DMS79 (cell line): ENCODE measurements at regions not wholly inside any gene's neighbourhood (a gene's known extent, or its start where the extent isn't known, plus 50 kb on each side); places are given as distances from the start of the nearest gene placed in this dataset.

Source experiments
- DNase-seq: peaks from one replicate; lab custom pipeline; 2025; lab: John Stamatoyannopoulos, UW

DNA sequence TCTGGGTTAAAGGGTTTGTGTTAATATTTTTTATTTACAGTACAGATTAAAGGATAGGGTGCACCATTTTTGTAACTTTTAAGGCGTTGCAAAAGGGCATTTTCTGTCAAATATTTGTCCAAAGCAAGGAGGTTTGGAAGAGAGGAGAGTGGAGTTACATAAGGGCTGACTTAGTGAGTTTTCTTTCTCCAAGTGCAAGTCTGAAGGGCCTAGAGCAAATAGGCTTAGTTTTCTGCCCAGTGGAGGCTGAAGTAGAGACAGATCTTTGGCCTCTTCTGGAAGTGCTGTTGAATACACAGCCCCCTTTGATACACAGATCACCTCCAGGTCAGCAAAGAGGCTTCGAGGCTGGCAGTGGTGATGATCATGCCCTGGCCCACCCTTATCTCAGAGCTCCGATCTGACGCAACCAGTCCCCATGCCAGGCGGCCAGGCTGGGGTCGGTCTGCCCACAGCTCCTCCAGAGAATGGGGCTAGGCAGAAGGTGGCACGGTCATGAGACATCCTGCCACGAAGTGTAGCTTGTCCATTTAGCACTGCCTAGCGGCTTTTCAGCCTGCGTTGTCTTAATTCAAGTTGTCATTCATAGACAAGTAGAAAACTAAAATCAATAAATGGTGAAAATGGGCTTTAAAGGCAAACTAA, 79.5 kb upstream of the IRX3 start:
- no peak for DNase-seq

DNA sequence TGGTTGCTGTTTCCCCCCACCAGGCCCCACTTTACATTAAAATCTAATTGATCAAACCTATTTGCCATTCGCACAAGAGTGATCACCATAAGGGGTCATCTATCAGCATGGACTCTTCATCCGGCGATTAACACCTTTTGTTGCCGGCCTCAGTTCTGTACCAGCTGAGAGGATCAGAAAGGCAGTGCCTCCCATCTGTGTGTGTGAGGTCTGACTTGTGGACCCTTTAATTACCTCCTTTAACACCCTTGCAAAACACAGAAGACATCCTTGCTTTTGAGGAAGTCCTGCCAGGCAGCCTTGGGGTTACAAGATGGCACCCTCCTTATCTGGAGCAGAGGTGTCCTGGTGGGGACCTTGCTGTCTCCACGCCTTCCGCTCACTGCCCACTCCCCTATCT, 77.2 kb upstream of the IRX3 start:
- no peak for DNase-seq

DNA sequence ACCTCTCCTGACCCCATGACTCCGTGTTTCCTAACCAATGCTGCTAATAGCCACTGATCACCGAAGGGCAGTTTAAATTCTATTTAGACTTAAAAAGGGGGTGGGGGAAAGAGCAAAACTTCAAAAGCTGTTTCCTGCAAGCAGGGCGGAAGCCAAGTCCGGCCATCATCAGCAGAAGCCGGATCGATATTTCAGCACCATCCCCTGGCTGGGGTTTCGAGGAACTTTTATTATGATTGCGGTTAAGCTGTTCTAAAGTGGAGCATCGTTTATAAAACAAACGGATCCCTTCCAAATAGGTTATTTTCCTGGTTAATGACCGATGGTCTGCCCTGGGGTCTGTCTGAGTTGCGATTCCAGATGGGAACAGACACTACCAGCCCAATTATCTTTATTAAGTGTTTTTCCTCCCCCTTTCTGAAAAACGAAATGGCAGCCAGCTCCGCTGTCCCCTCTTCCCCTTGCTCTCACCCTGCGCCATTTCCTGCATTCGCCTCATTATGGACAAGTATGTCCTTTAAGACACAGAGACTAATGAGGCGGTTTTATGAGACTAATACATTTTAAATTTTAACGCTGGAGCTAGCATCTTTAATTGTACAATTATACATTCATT, 76.1 kb upstream of the IRX3 start:
- DNase-seq, result no peak

DNA sequence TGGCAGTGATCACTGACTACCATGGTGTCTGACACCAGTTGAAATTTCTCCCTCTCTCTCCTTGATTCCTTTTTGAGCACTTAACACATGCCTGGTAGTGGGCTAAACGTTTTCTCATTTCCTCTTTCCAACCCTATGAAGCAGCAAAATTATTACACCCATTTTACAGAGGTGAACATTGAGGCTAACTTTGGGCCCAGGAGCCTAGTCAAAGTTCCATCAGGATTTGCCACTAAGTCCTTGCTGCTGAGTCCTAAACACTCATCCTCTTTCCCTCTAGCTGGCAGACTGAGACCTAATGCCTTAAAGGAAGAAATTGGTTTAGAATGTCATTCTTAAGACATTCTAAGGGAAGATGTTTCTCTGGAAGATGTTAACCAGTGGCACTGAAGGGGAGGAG, 74.7 kb upstream of the IRX3 start:
- no peak for DNase-seq

DNA sequence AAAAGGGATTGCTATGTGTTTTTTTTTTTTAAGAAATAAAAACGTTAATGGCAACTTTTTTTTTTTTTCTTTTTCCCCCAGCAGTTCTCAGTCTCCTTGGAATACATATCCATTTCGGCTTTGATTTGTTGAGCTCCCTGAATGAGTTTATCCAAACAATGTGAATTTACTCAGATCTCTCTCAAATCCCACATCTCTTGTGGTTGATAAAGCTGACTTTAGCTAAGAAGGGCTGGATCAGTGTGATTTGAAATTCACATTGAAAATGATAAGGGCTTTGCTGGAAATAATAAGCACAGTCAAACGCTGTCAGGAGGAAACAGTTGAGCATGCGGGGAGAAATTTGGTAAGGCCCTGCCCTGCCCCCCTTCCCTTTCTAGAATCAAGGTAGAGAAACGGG, 74.1 kb upstream of the IRX3 start:
- DNase-seq, result no peak

DNA sequence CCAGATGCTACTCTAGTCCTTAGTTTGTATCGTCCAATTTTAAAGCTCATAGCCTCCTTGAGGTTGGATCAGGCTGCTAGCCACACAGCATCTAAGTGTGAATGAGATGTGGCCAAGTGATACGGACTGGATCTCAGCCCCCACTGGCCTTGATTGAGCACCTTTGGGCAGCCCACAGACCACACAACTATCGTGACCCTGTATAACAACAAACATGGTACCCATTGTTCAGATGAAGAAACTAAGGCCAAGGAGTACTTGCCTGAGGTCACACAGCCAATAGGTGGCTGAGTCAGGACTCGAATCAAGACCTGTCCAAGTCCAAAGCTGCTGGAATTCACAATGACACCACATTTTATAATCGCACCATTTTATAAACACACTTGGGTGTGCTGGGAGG, 73.0 kb upstream of the IRX3 start:
- no peak for DNase-seq

DNA sequence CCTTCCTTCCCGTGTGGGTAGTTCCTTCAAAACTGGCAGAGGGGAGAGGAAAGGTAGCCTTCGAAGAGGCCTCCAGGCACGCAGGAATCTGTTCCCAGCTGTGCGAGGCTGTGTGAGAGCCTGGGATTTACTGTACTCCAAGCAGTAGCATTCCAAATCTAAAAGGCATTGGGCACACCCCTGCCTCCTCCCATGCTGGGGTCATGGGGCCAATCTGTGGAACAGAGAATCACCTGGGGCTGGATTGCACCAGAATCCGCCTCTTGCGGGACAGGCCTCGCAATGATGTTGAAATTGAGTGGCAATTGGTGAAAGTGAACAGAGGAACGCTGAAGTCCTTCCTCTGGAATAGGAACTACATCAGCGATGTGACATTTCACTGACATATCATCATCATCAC, 72.5 kb upstream of the IRX3 start:
- DNase-seq, result no peak

DNA sequence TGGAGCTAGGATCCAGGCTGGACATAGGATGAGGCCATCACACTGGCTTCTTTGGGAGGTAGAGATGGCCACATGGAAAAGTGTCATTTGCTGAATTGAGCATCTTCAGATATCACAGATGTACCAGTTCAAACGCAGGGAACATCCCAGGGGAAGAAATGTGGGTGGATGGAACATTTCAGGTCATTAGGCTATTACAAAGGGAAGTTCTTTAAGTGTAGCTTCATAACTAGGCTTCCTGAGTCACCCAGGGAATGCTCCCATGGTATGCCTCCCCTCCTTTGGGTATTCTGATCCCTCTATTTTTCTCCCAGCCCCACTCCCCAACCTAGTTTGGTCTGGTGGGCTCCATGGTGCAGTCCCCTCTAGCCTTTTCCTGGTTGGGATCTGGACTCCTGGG, 69.8 kb upstream of the IRX3 start:
- no peak for DNase-seq

DNA sequence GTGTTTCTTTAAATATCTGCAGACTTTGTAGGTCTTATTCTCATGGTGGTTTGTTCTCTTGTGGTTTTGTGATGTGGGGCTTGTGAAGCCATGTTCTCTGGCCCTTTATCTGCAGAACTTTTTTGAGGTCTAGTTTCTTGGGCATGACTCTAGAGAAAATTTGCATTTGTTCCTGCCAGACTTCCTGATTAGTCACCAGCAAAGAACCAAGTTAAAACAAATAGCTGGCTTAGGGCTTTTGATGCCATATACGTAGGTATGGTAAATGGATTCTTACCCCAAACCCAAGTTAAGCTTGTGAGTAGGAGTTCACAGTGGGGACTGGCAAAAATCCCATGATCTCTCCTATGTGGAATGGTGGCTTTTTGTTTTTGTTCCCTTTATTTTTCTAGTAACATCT, 68.7 kb upstream of the IRX3 start:
- DNase-seq, result no peak

DNA sequence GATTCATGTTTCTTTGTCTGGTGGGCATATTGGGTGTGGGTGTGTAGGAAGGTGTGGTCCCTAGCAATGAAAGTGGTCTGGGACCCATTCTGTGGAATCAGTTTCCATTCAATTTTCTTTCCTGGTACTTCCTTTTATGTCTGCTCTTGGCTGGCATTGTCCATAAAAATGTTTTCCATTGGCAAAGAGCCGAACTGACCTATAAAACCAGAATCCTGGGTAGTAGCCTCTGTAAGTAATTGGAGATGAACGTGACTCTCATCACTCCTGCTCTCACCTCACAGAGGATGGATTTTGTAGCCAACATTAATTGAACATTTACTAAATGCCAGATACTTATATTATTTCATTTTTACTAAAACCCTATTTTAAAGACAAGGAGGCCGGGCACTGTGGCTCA, 66.5 kb upstream of the IRX3 start:
- no peak for DNase-seq

DNA sequence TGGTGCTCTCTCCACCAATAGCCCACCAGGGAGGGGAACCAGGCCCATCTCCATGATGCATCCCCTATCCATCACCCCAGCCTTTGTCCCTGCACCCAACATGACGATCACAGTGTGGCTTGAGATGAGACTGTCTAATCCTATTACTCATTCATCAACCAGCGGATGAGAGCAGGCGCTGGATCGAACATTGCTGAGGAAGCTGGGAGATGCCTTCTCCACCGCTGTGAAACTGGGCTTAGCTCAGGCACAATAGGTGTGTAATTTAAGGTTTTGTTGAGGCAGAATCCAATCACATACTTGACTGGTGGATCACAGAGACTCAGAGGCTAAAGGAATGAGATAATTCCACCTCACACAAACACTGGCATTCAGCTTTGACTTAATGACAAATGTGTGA, 64.6 kb upstream of the IRX3 start:
- no peak for DNase-seq

DNA sequence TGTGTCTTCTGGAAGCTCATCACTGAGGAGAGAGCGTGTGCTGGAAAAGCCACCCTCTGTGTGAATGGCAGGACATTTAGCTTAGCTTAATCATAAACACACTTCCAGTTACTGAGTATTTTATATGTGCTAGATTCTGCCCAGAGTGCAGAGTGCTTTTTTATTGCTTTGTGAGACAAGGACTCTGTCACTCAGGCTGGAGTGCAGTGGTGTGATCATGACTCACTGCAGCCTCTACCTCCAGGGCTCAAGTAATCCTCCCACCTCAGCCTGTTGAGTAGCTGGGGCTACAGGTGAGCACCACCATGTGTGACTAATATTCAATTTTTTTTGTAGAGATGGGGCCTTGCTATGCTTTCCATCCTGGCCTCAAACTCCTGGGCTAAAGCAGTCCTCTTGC, 61.4 kb upstream of the IRX3 start:
- peak; percentile 22 for DNase-seq

DNA sequence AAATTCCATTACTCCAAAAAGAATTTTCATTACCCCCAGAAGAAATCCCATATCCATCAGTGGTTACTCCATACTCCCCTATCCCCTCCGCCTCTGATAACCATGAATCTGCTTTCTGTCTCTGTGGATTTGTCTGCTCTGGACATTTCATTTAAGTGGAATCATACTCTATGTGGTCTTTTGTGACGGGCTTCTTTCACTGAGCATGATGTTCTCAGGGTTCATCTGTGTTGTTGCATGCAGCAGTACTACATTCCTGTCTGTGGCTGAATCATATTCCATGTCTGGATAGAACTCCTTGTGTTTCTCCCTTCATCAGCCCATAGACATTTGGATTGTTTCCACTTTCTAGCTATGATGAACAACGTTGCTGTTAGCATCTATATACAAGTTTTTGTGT, 59.5 kb upstream of the IRX3 start:
- DNase-seq, result no peak

DNA sequence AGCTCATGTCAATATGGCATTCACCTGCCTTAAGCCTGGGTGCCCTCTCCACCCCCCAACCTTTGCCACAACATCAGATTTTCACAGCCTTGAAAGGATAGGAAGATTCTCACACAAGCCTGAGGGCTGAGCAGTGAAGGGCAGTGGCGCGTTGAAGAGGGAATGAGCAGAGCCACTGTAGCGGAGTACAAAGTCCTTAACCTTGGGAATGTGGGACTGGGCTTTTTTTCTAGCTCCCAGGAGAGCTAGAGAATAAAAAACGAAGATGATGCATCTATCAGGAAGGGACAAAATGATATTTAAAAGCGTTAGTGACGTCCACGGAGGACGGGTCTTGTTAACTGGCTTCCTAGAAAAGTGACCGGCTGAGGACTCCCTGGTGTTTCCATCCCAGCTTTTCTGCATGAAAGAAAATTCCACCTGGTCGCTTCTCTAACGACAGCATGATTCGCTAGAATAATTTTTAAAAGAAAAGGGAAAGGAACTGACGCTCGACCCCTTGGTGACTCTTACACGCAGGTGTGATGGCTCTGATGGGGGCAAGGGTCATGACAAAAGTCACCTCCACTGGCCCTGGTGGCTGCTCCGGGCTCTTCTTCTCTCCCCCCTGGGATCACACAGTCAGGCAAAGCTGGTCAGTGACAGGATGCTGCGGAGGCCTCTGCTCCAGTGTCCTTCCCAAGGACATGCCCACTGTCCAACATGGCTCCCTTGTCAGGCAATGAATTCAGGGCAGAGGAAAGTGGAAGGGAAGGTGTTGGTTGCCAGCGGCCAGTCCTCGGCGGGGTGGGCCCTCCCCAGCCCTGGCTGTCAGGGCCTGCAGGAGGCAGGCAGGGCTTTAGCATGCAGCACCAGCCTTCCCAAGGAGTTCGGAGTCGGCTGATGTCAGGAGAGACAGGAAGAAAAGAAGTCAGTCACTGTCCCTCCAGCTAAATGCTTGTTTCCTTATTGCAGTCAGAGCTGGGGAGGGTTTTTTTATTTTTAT, 58.4 kb upstream of the IRX3 start:
- DNase-seq, result no peak

DNA sequence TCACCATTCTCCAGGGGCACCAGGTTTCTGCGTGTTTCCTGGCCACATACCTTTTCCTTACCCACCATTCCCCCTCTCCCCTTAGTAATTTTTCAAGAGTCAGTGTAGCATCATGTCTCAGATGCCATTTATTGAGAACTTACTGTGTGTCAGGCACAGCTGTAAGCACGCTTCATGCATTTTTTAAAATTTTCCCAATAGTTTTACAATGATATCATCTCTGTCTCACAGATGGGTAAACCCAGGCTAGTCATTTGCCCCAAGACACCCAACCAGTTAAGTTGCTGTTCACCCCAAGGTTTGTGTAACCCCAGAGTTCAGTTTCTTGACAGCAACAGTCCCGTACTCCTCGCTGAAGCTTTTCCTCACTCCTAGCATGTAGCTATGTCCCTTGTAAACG, 56.4 kb upstream of the IRX3 start:
- DNase-seq, result no peak

DNA sequence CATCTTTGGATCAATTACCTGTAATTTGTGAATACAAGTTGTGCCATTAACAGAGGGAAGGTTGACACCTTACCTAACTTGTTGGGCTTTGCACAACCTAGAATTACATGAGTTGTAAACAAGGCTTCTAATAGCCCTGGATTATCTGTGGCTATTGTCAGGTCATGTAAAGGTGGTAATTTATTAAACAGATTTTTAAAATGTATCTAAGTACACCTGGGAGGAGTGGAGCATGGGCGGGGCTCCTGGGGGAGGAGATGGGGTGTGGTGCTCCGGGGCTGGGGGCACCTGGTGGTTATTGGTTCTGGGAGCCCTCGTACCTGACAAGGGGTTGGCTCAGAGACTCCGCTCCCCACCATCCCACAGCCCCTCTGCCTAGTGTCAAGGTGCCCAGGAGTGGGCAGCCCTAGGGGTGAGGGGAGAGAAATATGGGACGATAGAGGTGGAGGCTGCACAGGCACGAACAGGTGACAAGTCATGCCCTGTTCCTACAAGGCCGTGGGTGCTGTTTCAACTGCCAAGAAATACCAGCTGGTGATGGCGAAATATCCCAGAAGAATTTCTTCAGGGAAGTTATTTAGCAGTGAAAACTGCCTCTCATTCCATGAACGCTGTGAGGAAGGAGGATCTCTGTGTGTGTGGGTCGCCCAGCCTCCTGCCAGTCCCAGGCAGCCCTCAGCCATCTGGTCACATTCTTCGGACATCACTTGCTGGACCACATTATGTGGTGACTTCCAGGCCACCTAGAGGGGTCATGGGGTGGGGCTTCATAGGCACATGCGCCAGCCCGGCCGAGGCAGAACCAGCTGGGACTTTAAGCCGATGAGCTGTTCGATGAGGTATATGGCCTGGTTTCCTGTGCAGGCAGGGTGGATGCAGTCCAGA, 55.5 kb upstream of the IRX3 start:
- no peak for DNase-seq

DNA sequence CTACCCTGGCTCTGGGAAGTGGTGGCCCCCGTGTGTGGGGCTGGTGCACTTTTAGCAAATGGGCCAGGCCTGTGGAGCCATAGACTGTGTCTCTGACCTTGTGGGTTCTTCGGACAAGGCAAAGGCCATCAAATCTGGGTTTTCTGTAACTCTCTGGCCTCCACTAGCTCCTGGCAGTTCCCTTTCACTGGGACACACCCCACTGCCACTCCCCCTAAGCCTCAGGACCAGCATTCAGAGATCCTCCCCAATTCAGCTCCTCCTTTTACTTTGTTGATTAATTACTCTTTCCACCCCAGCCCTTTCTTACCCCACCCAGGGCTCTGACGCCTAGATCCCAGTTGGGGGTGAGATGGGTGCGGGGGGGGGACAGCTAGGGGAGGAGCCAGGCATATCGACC, 53.9 kb upstream of the IRX3 start:
- DNase-seq, result no peak

DNA sequence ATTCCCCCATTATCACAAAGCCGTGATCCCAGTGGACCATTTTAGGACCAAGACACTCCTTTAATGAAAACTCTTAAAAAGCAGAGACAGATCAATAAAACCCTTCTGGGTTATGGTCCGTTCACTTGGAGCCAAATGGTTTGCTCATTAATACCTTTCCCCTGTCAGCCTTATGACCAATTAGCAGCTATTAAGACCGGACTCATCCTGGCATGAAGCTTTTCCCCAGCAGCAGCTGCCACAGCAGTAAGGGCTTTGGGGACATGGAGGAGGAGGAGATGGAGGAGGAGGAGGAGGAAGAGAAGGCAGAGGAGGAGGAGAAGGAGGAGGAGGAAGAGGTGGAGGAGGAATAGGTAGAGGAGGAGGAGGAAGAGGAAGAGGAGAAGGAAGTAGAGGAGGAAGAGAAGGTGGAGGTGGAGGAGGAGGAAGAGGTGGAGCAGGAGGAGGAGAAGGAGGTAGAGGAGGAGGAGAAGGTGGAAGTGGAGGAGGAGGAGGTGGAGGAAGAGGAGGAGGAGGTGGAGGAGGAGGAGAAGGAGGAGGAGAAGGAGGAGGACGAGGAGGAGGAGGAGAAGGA, 50.1 kb upstream of the IRX3 start:
- DNase-seq, result no peak
